ENCODE measurements at regions not wholly inside any gene's neighbourhood (a gene's known extent, or its start where the extent isn't known, plus 50 kb on each side); places are given as distances from the start of the nearest gene placed in this dataset.

- TF ChIP-seq IRF1 (CRISPR knock-in tag; IDR thresholded peaks at IDR 0.05) (no peak), NFE2L1 (CRISPR knock-in tag; IDR thresholded peaks at IDR 0.05) (no peak), ZNF423 (CRISPR knock-in tag; IDR thresholded peaks at IDR 0.05) (no peak)
These were observed 1906.4 kb upstream of the PRR20A start (continued) for GRCh38 chr13:55234311-55234710.

- peak; percentile 95 for ATAC-seq
These were observed 1895.6 kb upstream of the PRR20A start for GRCh38 chr13:55245005-55245644.

GRCh38 chr13:55255236-55255635 lies 1885.5 kb upstream of the PRR20A start:
- CTCF ChIA-PET = no interaction called here
- POLR2A ChIA-PET = no interaction called here
- no peak for TF ChIP-seq EMX1 (CRISPR knock-in tag; IDR thresholded peaks at IDR 0.05)
- TF ChIP-seq NFATC4 (CRISPR knock-in tag; IDR thresholded peaks at IDR 0.05) = no peak
- TF ChIP-seq ATF1 (CRISPR knock-in tag; IDR thresholded peaks at IDR 0.05) = no peak
- TF ChIP-seq FOXP1 (CRISPR knock-in tag; IDR thresholded peaks at IDR 0.05; ENCODE audit: borderline replicate concordance) = no peak
- TF ChIP-seq NR3C1 (CRISPR knock-in tag; conservative IDR thresholded peaks at IDR 0.05; ENCODE audit: low read depth) = no peak
- TF ChIP-seq PRDM15 (CRISPR knock-in tag; IDR thresholded peaks at IDR 0.05) = no peak
- TF ChIP-seq ZNF317 (CRISPR knock-in tag; IDR thresholded peaks at IDR 0.05; ENCODE audit: borderline replicate concordance, low read depth) = no peak
- no peak for TF ChIP-seq KAT7 (CRISPR knock-in tag; IDR thresholded peaks at IDR 0.05; ENCODE audit: borderline replicate concordance)
- Mint-ChIP-seq H3K4me1 (peaks cover 4% of the 10 kb centered on the region), H3K27ac (no peak overlapping the region), H3K27me3 (ENCODE audit: low read depth) (no peaks in the 10 kb centered on the region), H3K9me3 (0 out of 2 replicates have a peak, but pooled peaks cover 4% of the 10 kb centered on the region), H3K4me3 (no peak overlapping the region), H3K36me3 (no peaks in the 10 kb centered on the region)
- ATAC-seq = no peak
- DNase-seq (ENCODE audit: low spot score) = no peak

More at GRCh38 chr13:55245005-55245644, 1895.6 kb upstream of the PRR20A start:
- Mint-ChIP-seq H3K9me3 (peaks cover 17% of the 10 kb centered on the region), H3K27ac (peak overlapping the region; percentile 79), H3K36me3 (peaks cover 12% of the 10 kb centered on the region), H3K4me3 (no peak overlapping the region), H3K27me3 (ENCODE audit: low read depth) (no peaks in the 10 kb centered on the region), H3K4me1 (peaks cover 17% of the 10 kb centered on the region)
- TF ChIP-seq CTCF (IDR thresholded peaks at IDR 0.05) = peak; percentile 76
- no peak for TF ChIP-seq ATF1 (CRISPR knock-in tag; IDR thresholded peaks at IDR 0.05)
- ChIA-PET CTCF (interaction anchor here (0.6 to 2.9 kb wide), 27 partner anchors 15 to 1995 kb away, joined by 3 to 29 read pairs (median 3); no protein-coding TSS in a partner anchor), POLR2A (no interaction called here)
- DNase-seq (ENCODE audit: low spot score) = peak; percentile 62

- ATAC-seq = no peak
- TF ChIP-seq GRHL2 (CRISPR knock-in tag; IDR thresholded peaks at IDR 0.05; ENCODE audit: insufficient replicate concordance, severe bottlenecking) (no peak), ZNF232 (CRISPR knock-in tag; IDR thresholded peaks at IDR 0.05) (no peak), RELA (CRISPR knock-in tag; IDR thresholded peaks at IDR 0.05; ENCODE audit: borderline replicate concordance) (no peak), TEAD4 (CRISPR knock-in tag; IDR thresholded peaks at IDR 0.05) (no peak), IRF1 (CRISPR knock-in tag; IDR thresholded peaks at IDR 0.05) (no peak), PRDM15 (CRISPR knock-in tag; IDR thresholded peaks at IDR 0.05) (no peak), E2F5 (CRISPR knock-in tag; IDR thresholded peaks at IDR 0.05) (no peak), ZMAT4 (CRISPR knock-in tag; IDR thresholded peaks at IDR 0.05) (no peak)
These were observed 1877.7 kb upstream of the PRR20A start for GRCh38 chr13:55263045-55263444.

More at GRCh38 chr13:55263045-55263444, 1877.7 kb upstream of the PRR20A start:
- no peaks in the 10 kb centered on the region for H3K27me3 Mint-ChIP-seq (ENCODE audit: low read depth)
- H3K4me3 Mint-ChIP-seq = no peak overlapping the region
- CTCF ChIA-PET = no interaction called here
- no peak overlapping the region for H3K27ac Mint-ChIP-seq
- POLR2A ChIA-PET = no interaction called here
- H3K9me3 Mint-ChIP-seq = no peaks in the 10 kb centered on the region
- peaks cover 36% of the 10 kb centered on the region for H3K4me1 Mint-ChIP-seq
- DNase-seq (ENCODE audit: low spot score) = no peak
- H3K36me3 Mint-ChIP-seq = no peaks in the 10 kb centered on the region
